Immature natural killer cell (primary cell): ENCODE measurements at regions not wholly inside any gene's neighbourhood (a gene's known extent, or its start where the extent isn't known, plus 50 kb on each side); places are given as distances from the start of the nearest gene placed in this dataset.

Experiments used
- DNase-seq, 3 donors: peaks; one replicate each; pipeline ENCODE4 v3.0.0; 2022; ENCODE audit warnings: mixed read lengths in 1 of 3
- H3K27ac Mint-ChIP-seq, 6 donors: one replicate each; pipeline ENCODE4 v1.8.0; 2020; ENCODE audit warnings: mixed read lengths in 6 of 6, mild to moderate bottlenecking in 5 of 6, inconsistent platforms in 4 of 6, moderate library complexity in 3 of 6
- H3K27me3 Mint-ChIP-seq, 3 donors: one replicate each; pipeline ENCODE4 v1.8.0; 2020 to 2021; ENCODE audit warnings: low read depth in 3 of 3, mild to moderate bottlenecking in 3 of 3, mixed read lengths in 3 of 3, moderate library complexity in 3 of 3, inconsistent platforms in 1 of 3
- H3K36me3 Mint-ChIP-seq, 3 donors: one replicate each; pipeline ENCODE4 v1.8.0; 2020; ENCODE audit warnings: mixed read lengths in 3 of 3, inconsistent platforms in 2 of 3, mild to moderate bottlenecking in 2 of 3
- H3K4me1 Mint-ChIP-seq, 2 donors: one replicate each; pipeline ENCODE4 v1.8.0; 2020; ENCODE audit warnings: inconsistent platforms in 2 of 2, mild to moderate bottlenecking in 2 of 2, mixed read lengths in 2 of 2, moderate library complexity in 1 of 2
- H3K4me3 Mint-ChIP-seq, 5 donors: one replicate each; pipeline ENCODE4 v1.8.0; 2020; ENCODE audit warnings: mild to moderate bottlenecking in 5 of 5, mixed read lengths in 5 of 5, inconsistent platforms in 3 of 5, moderate library complexity in 3 of 5
- H3K9me3 Mint-ChIP-seq, 6 donors: one replicate each; pipeline ENCODE4 v1.8.0; 2020; ENCODE audit warnings: mild to moderate bottlenecking in 6 of 6, mixed read lengths in 6 of 6, inconsistent platforms in 4 of 6, moderate library complexity in 3 of 6

- H3K27ac Mint-ChIP-seq, result no peak overlapping the region
- peaks cover 0 to 1% (median 0%) of the 10 kb centered on the region in 3 donors for H3K27me3 Mint-ChIP-seq
- no peaks in the 10 kb centered on the region for H3K36me3 Mint-ChIP-seq
- DNase-seq, result no peak
- H3K4me1 Mint-ChIP-seq, result peaks cover 11 to 23% of the 10 kb centered on the region in 2 donors
- H3K4me3 Mint-ChIP-seq, result no peak overlapping the region
- peaks cover 0 to 10% (median 2%) of the 10 kb centered on the region in 6 donors for H3K9me3 Mint-ChIP-seq
These were observed 847.7 kb upstream of the MAP3K7 start for GRCh38 chr6:91434576-91434975.

GRCh38 chr6:91433660-91434534 is 847.0 kb upstream of the MAP3K7 start:
- no peaks in the 10 kb centered on the region for H3K36me3 Mint-ChIP-seq
- H3K27me3 Mint-ChIP-seq, result peaks cover 0 to 1% (median 0%) of the 10 kb centered on the region in 3 donors
- no peak overlapping the region for H3K27ac Mint-ChIP-seq
- no peak for DNase-seq
- no peak overlapping the region for H3K4me3 Mint-ChIP-seq
- H3K4me1 Mint-ChIP-seq, result peaks cover 10 to 16% of the 10 kb centered on the region in 2 donors
- peaks cover 0 to 10% (median 3%) of the 10 kb centered on the region in 6 donors for H3K9me3 Mint-ChIP-seq

GRCh38 chr6:91428953-91429560 is 842.2 kb upstream of the MAP3K7 start:
- H3K4me1 Mint-ChIP-seq, result no peaks in the 10 kb centered on the region
- no peak for DNase-seq
- no peak overlapping the region for H3K27ac Mint-ChIP-seq
- H3K9me3 Mint-ChIP-seq, result peaks cover 0 to 13% (median 6%) of the 10 kb centered on the region in 6 donors
- H3K27me3 Mint-ChIP-seq, result peaks cover 0 to 2% (median 0%) of the 10 kb centered on the region in 3 donors
- H3K4me3 Mint-ChIP-seq, result no peak overlapping the region
- H3K36me3 Mint-ChIP-seq, result no peaks in the 10 kb centered on the region

GRCh38 chr6:91428296-91428695 is 841.4 kb upstream of the MAP3K7 start:
- peaks cover 0 to 14% (median 5%) of the 10 kb centered on the region in 6 donors for H3K9me3 Mint-ChIP-seq
- DNase-seq, result no peak
- H3K27ac Mint-ChIP-seq, result no peak overlapping the region
- H3K4me3 Mint-ChIP-seq, result no peak overlapping the region
- no peaks in the 10 kb centered on the region for H3K36me3 Mint-ChIP-seq
- peaks cover 0 to 2% (median 0%) of the 10 kb centered on the region in 3 donors for H3K27me3 Mint-ChIP-seq
- H3K4me1 Mint-ChIP-seq, result no peaks in the 10 kb centered on the region

- H3K36me3 Mint-ChIP-seq, result peaks cover 0 to 16% (median 6%) of the 10 kb centered on the region in 3 donors
- no peak overlapping the region for H3K27ac Mint-ChIP-seq
- H3K9me3 Mint-ChIP-seq, result peaks cover 3 to 49% (median 23%) of the 10 kb centered on the region in 6 donors
- no peak overlapping the region for H3K4me3 Mint-ChIP-seq
- DNase-seq, result no peak
- no peaks in the 10 kb centered on the region for H3K4me1 Mint-ChIP-seq
- peaks cover 0 to 2% (median 0%) of the 10 kb centered on the region in 3 donors for H3K27me3 Mint-ChIP-seq
These were observed 833.4 kb upstream of the MAP3K7 start for GRCh38 chr6:91420243-91420642.

GRCh38 chr6:91415031-91415605 is 828.2 kb upstream of the MAP3K7 start:
- Mint-ChIP-seq H3K27me3 (peaks cover 0 to 1% (median 0%) of the 10 kb centered on the region in 3 donors), H3K27ac (no peak overlapping the region), H3K4me1 (no peaks in the 10 kb centered on the region), H3K36me3 (peaks cover 0 to 5% (median 0%) of the 10 kb centered on the region in 3 donors), H3K9me3 (peaks cover 8 to 36% (median 18%) of the 10 kb centered on the region in 6 donors), H3K4me3 (no peak overlapping the region)
- DNase-seq, result no peak

GRCh38 chr6:91412532-91412931 is 825.7 kb upstream of the MAP3K7 start:
- Mint-ChIP-seq H3K4me3 (no peak overlapping the region), H3K27ac (no peak overlapping the region), H3K9me3 (peaks cover 5 to 22% (median 8%) of the 10 kb centered on the region in 6 donors), H3K36me3 (no peaks in the 10 kb centered on the region), H3K4me1 (no peaks in the 10 kb centered on the region), H3K27me3 (peaks cover 0 to 1% (median 0%) of the 10 kb centered on the region in 3 donors)
- DNase-seq, result no peak

- peaks cover 5 to 14% of the 10 kb centered on the region in 2 donors for H3K4me1 Mint-ChIP-seq
- peaks cover 0 to 3% (median 1%) of the 10 kb centered on the region in 3 donors for H3K27me3 Mint-ChIP-seq
- no peak overlapping the region for H3K27ac Mint-ChIP-seq
- H3K36me3 Mint-ChIP-seq, result no peaks in the 10 kb centered on the region
- peaks cover 2 to 40% (median 13%) of the 10 kb centered on the region in 6 donors for H3K9me3 Mint-ChIP-seq
- no peak overlapping the region for H3K4me3 Mint-ChIP-seq
- no peak for DNase-seq
These were observed 820.8 kb upstream of the MAP3K7 start for GRCh38 chr6:91407706-91408105.

- Mint-ChIP-seq H3K4me1 (peaks cover 0 to under 1% of the 10 kb centered on the region in 2 donors), H3K36me3 (peaks cover 0 to 3% (median 3%) of the 10 kb centered on the region in 3 donors), H3K27me3 (no peaks in the 10 kb centered on the region), H3K27ac (no peak overlapping the region), H3K4me3 (no peak overlapping the region), H3K9me3 (peaks cover 6 to 34% (median 16%) of the 10 kb centered on the region in 6 donors)
- DNase-seq, result no peak
These were observed 806.1 kb upstream of the MAP3K7 start for GRCh38 chr6:91392951-91393350.

- H3K27me3 Mint-ChIP-seq, result peaks cover 0 to 2% (median 2%) of the 10 kb centered on the region in 3 donors
- H3K9me3 Mint-ChIP-seq, result peaks cover 6 to 33% (median 15%) of the 10 kb centered on the region in 6 donors
- no peak for DNase-seq
- peaks cover 0 to 7% (median 3%) of the 10 kb centered on the region in 3 donors for H3K36me3 Mint-ChIP-seq
- H3K27ac Mint-ChIP-seq, result no peak overlapping the region
- peaks cover 16 to 30% of the 10 kb centered on the region in 2 donors for H3K4me1 Mint-ChIP-seq
- H3K4me3 Mint-ChIP-seq, result peak overlapping the region in 1 of 5 donors; percentile 50
These were observed 800.6 kb upstream of the MAP3K7 start for GRCh38 chr6:91387290-91388059.

GRCh38 chr6:91386204-91386603 is 799.3 kb upstream of the MAP3K7 start:
- peak in 1 of 3 donors; percentile 2 for DNase-seq
- Mint-ChIP-seq H3K27ac (no peak overlapping the region), H3K4me1 (peaks cover 16 to 30% of the 10 kb centered on the region in 2 donors), H3K9me3 (peaks cover 5 to 32% (median 14%) of the 10 kb centered on the region in 6 donors), H3K27me3 (peaks cover 0 to 2% (median 2%) of the 10 kb centered on the region in 3 donors), H3K4me3 (peak overlapping the region in 2 of 5 donors; percentile 7 to 19), H3K36me3 (peaks cover 0 to 5% (median 0%) of the 10 kb centered on the region in 3 donors)

GRCh38 chr6:91383207-91383606 is 796.3 kb upstream of the MAP3K7 start:
- H3K27ac Mint-ChIP-seq, result no peak overlapping the region
- peaks cover 0 to 2% (median 2%) of the 10 kb centered on the region in 3 donors for H3K27me3 Mint-ChIP-seq
- peaks cover 16 to 30% of the 10 kb centered on the region in 2 donors for H3K4me1 Mint-ChIP-seq
- no peak overlapping the region for H3K4me3 Mint-ChIP-seq
- no peak for DNase-seq
- peaks cover 0 to 24% (median 10%) of the 10 kb centered on the region in 6 donors for H3K9me3 Mint-ChIP-seq
- H3K36me3 Mint-ChIP-seq, result peaks cover 0 to 5% (median 0%) of the 10 kb centered on the region in 3 donors

- Mint-ChIP-seq H3K4me3 (no peak overlapping the region), H3K27ac (no peak overlapping the region), H3K9me3 (peaks cover 2 to 19% (median 10%) of the 10 kb centered on the region in 6 donors), H3K36me3 (no peaks in the 10 kb centered on the region), H3K4me1 (no peaks in the 10 kb centered on the region), H3K27me3 (peaks cover 0 to 4% (median 0%) of the 10 kb centered on the region in 3 donors)
- DNase-seq, result no peak
These were observed 789.8 kb upstream of the MAP3K7 start for GRCh38 chr6:91376686-91377085.
